ENCODE measurements at regions not wholly inside any gene's neighbourhood (a gene's known extent, or its start where the extent isn't known, plus 50 kb on each side); places are given as distances from the start of the nearest gene placed in this dataset.

DNA sequence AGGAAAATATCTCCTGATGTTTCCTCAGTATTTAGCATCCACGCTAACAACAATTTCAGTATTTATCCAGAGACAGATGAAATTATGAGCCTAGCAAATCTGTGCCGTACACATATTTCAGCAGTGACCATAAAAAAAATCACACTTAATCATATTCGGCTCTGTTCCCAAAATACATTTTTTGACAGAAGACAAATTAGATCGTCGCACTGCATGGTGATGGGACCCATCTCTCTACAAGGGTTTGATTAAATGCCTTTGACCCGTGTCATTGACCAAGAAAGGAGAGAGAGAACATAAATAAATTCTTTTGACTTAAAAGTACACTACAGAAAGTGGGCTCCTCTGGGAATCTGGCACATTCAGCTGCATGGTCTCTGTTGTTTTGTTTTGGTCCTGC, 215.3 kb upstream of the SEMA6D start:
- TF ChIP-seq, protein P1, sequence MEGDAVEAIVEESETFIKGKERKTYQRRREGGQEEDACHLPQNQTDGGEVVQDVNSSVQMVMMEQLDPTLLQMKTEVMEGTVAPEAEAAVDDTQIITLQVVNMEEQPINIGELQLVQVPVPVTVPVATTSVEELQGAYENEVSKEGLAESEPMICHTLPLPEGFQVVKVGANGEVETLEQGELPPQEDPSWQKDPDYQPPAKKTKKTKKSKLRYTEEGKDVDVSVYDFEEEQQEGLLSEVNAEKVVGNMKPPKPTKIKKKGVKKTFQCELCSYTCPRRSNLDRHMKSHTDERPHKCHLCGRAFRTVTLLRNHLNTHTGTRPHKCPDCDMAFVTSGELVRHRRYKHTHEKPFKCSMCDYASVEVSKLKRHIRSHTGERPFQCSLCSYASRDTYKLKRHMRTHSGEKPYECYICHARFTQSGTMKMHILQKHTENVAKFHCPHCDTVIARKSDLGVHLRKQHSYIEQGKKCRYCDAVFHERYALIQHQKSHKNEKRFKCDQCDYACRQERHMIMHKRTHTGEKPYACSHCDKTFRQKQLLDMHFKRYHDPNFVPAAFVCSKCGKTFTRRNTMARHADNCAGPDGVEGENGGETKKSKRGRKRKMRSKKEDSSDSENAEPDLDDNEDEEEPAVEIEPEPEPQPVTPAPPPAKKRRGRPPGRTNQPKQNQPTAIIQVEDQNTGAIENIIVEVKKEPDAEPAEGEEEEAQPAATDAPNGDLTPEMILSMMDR (IDR thresholded peaks at IDR 0.05; ENCODE audit: insufficient read depth, low read depth, low read length), result no peak
- TF ChIP-seq EZH2 (IDR thresholded peaks at IDR 0.05; ENCODE audit: insufficient read depth, low read length), result no peak

Measured in astrocyte (in vitro differentiated cells and primary cell).